Fibroblast of lung (primary cell): ENCODE measurements at regions not wholly inside any gene's neighbourhood (a gene's known extent, or its start where the extent isn't known, plus 50 kb on each side); places are given as distances from the start of the nearest gene placed in this dataset.

Experiments used
- EZH2 ChIP-seq: IDR thresholded peaks from 2 replicates; pipeline ENCODE4 v1.5.1; 2012; ENCODE audit warnings: low read length, control low read depth, mild to moderate bottlenecking; ENCODE audit errors: missing control alignments
- TF ChIP-seq, protein P1 (sequence below), 2 donors: IDR thresholded peaks in 1 of 2; conservative IDR thresholded peaks in 1 of 2; 1 replicate in 1 of 2; 2 replicates in 1 of 2; pipeline ENCODE4 v1.5.1; 2011 to 2012; ENCODE audit warnings: low read length in 2 of 2, control low read depth in 1 of 2, inconsistent platforms in 1 of 2, low read depth in 1 of 2, mild to moderate bottlenecking in 1 of 2

DNA sequence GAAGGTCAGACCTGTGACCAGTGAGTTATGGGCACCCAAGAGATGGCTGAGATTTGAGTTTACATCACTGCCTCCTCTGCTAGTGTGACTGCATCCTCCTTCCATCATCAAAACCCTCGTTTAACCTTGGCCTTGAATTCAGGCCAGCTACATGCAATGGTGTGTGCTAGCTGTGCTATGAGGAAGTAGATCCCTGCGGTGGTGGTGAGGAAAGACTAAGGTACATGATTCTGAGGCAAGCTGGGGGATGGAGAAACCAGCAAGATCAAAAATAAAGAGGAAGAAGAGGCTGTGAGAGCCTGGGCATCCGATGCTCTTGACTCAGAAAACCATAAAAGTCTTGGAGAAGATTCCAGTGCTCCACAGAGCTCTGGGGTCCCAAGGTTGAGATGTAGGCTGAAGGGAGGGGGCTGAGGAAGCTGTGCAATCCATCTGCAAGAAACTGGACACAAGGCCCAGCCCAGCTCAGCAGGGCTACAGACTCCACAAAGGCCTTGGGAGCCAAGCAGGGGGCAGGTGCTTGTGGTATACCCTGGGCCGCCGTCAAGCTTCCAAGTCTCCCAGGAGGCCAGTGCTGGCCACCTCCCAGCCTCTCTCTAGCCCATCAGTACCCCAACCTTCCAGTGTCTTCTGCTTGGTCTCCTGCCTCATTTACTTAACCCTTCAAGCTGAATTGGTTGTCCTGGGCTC is 774.8 kb downstream of the VRK1 start:
- TF ChIP-seq, protein P1, sequence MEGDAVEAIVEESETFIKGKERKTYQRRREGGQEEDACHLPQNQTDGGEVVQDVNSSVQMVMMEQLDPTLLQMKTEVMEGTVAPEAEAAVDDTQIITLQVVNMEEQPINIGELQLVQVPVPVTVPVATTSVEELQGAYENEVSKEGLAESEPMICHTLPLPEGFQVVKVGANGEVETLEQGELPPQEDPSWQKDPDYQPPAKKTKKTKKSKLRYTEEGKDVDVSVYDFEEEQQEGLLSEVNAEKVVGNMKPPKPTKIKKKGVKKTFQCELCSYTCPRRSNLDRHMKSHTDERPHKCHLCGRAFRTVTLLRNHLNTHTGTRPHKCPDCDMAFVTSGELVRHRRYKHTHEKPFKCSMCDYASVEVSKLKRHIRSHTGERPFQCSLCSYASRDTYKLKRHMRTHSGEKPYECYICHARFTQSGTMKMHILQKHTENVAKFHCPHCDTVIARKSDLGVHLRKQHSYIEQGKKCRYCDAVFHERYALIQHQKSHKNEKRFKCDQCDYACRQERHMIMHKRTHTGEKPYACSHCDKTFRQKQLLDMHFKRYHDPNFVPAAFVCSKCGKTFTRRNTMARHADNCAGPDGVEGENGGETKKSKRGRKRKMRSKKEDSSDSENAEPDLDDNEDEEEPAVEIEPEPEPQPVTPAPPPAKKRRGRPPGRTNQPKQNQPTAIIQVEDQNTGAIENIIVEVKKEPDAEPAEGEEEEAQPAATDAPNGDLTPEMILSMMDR (conservative IDR thresholded peaks at IDR 0.05 in 1 of 2, IDR thresholded peaks at IDR 0.05 in 1 of 2; ENCODE audit: low read depth in 1 of 2, low read length in 2 of 2): no peak
- no peak for TF ChIP-seq EZH2
